ENCODE measurements at regions not wholly inside any gene's neighbourhood (a gene's known extent, or its start where the extent isn't known, plus 50 kb on each side); places are given as distances from the start of the nearest gene placed in this dataset.

DNA sequence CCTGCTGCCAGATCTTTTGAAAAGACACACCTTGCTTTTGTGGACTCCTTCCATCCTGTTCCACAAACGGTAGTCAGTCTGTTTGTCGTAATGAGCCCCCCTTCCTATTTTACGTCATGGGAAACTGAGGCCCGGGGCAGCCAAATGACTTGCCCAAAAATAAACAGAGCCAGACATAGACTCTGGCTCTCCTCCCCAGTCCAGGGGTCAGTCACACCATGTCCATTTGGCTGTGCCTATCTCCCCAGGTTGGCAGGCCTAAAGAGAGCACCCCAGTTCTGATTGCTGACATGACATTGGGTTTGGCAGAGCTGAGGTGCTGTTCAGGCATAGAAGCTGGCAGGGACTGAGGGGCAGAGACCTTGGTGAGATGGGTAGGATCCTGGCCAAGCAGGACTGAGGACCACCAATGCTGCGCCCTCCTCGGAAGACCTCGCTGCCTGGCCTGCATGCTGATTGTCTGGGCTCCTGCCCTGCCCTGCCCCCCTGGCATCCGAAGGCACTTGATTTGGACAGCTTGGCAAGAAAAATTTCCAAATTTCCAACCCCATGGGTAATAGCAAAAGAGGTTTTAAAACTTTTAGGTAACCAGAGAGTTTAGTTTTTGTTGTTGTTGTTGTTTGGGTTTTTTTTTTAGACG lies 335.4 kb downstream of the DYSF start:
- Histone ChIP-seq H3K4me3 (ENCODE audit: low read length) (no peak overlapping the region), H3K27ac (ENCODE audit: low read length) (no peak overlapping the region), H3K4me2 (ENCODE audit: low read length) (no peak overlapping the region), H3K36me3 (ENCODE audit: insufficient read depth, low read length) (no peaks in the 10 kb centered on the region), H3F3A (ENCODE audit: insufficient read depth, low read length, poor library complexity, severe bottlenecking) (no peaks in the 10 kb centered on the region), H3K27me3 (ENCODE audit: insufficient read depth, low read depth, low read length) (no peaks in the 10 kb centered on the region), H3K79me2 (replicated peaks; ENCODE audit: insufficient read depth, low read length) (no peaks in the 10 kb centered on the region), H4K20me1 (ENCODE audit: insufficient read depth) (no peaks in the 10 kb centered on the region), H3K9ac (ENCODE audit: low read length) (no peak overlapping the region), H3K9me3 (ENCODE audit: low read length) (no peaks in the 10 kb centered on the region), H3K9me2 (ENCODE audit: insufficient read depth, low read length) (no peaks in the 10 kb centered on the region), H2AFZ (ENCODE audit: low read depth, low read length) (no peak overlapping the region)
- TF ChIP-seq EP300 (conservative IDR thresholded peaks at IDR 0.05; ENCODE audit: poor library complexity, severe bottlenecking): no peak
- TF ChIP-seq MXI1 (conservative IDR thresholded peaks at IDR 0.05; ENCODE audit: poor library complexity, severe bottlenecking): no peak
- TF ChIP-seq, protein P1, sequence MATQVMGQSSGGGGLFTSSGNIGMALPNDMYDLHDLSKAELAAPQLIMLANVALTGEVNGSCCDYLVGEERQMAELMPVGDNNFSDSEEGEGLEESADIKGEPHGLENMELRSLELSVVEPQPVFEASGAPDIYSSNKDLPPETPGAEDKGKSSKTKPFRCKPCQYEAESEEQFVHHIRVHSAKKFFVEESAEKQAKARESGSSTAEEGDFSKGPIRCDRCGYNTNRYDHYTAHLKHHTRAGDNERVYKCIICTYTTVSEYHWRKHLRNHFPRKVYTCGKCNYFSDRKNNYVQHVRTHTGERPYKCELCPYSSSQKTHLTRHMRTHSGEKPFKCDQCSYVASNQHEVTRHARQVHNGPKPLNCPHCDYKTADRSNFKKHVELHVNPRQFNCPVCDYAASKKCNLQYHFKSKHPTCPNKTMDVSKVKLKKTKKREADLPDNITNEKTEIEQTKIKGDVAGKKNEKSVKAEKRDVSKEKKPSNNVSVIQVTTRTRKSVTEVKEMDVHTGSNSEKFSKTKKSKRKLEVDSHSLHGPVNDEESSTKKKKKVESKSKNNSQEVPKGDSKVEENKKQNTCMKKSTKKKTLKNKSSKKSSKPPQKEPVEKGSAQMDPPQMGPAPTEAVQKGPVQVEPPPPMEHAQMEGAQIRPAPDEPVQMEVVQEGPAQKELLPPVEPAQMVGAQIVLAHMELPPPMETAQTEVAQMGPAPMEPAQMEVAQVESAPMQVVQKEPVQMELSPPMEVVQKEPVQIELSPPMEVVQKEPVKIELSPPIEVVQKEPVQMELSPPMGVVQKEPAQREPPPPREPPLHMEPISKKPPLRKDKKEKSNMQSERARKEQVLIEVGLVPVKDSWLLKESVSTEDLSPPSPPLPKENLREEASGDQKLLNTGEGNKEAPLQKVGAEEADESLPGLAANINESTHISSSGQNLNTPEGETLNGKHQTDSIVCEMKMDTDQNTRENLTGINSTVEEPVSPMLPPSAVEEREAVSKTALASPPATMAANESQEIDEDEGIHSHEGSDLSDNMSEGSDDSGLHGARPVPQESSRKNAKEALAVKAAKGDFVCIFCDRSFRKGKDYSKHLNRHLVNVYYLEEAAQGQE (IDR thresholded peaks at IDR 0.05; ENCODE audit: borderline replicate concordance): no peak
- no peak for TF ChIP-seq SMC3 (conservative IDR thresholded peaks at IDR 0.05; ENCODE audit: poor library complexity)
- no peak for TF ChIP-seq RAD21 (conservative IDR thresholded peaks at IDR 0.05)
- TF ChIP-seq EZH2 (IDR thresholded peaks at IDR 0.05; ENCODE audit: borderline replicate concordance, insufficient read depth, low read length, poor library complexity, severe bottlenecking): no peak
- TF ChIP-seq POLR2AphosphoS5 (IDR thresholded peaks at IDR 0.05): no peak
- TF ChIP-seq TAF1 (IDR thresholded peaks at IDR 0.05; ENCODE audit: low read depth): no peak
- TF ChIP-seq, protein P2, sequence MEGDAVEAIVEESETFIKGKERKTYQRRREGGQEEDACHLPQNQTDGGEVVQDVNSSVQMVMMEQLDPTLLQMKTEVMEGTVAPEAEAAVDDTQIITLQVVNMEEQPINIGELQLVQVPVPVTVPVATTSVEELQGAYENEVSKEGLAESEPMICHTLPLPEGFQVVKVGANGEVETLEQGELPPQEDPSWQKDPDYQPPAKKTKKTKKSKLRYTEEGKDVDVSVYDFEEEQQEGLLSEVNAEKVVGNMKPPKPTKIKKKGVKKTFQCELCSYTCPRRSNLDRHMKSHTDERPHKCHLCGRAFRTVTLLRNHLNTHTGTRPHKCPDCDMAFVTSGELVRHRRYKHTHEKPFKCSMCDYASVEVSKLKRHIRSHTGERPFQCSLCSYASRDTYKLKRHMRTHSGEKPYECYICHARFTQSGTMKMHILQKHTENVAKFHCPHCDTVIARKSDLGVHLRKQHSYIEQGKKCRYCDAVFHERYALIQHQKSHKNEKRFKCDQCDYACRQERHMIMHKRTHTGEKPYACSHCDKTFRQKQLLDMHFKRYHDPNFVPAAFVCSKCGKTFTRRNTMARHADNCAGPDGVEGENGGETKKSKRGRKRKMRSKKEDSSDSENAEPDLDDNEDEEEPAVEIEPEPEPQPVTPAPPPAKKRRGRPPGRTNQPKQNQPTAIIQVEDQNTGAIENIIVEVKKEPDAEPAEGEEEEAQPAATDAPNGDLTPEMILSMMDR (IDR thresholded peaks at IDR 0.05; ENCODE audit: poor library complexity, severe bottlenecking): no peak

DNA sequence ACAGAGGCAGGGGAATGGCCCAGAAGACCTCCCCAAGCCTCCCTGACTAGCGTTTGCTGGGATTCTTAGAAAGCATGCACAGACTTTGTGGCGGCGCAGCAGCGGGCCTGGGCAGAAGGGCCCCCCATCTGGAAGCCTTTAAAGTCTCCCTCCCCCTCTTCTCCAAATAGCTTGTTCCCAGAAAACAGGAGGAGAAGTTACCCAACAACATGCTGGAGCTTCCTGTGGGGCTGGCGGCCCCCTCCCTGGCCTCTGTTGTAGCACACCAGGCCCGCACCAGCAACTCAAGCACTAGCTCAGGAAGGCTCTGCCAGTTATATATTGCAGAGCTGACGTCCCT lies 334.8 kb downstream of the DYSF start:
- H2AFZ ChIP-seq (ENCODE audit: low read depth, low read length): no peak overlapping the region

More for the DNA sequence above, 334.8 kb downstream of the DYSF start:
- H3F3A ChIP-seq (ENCODE audit: insufficient read depth, low read length, poor library complexity, severe bottlenecking): no peaks in the 10 kb centered on the region
- no peak overlapping the region for H3K9ac ChIP-seq (ENCODE audit: low read length)
- no peak overlapping the region for H3K27ac ChIP-seq (ENCODE audit: low read length)
- H3K27me3 ChIP-seq (ENCODE audit: insufficient read depth, low read depth, low read length): no peaks in the 10 kb centered on the region
- no peaks in the 10 kb centered on the region for H4K20me1 ChIP-seq (ENCODE audit: insufficient read depth)
- TF ChIP-seq, protein P2 (IDR thresholded peaks at IDR 0.05; ENCODE audit: poor library complexity, severe bottlenecking): no peak
- TF ChIP-seq EP300 (conservative IDR thresholded peaks at IDR 0.05; ENCODE audit: poor library complexity, severe bottlenecking): no peak
- no peak for TF ChIP-seq POLR2AphosphoS5 (IDR thresholded peaks at IDR 0.05)
- no peak for TF ChIP-seq SMC3 (conservative IDR thresholded peaks at IDR 0.05; ENCODE audit: poor library complexity)
- TF ChIP-seq EZH2 (IDR thresholded peaks at IDR 0.05; ENCODE audit: borderline replicate concordance, insufficient read depth, low read length, poor library complexity, severe bottlenecking): no peak
- no peak for TF ChIP-seq RAD21 (conservative IDR thresholded peaks at IDR 0.05)
- no peak for TF ChIP-seq TAF1 (IDR thresholded peaks at IDR 0.05; ENCODE audit: low read depth)
- TF ChIP-seq, protein P1 (IDR thresholded peaks at IDR 0.05; ENCODE audit: borderline replicate concordance): no peak
- TF ChIP-seq MXI1 (conservative IDR thresholded peaks at IDR 0.05; ENCODE audit: poor library complexity, severe bottlenecking): no peak
- H3K36me3 ChIP-seq (ENCODE audit: insufficient read depth, low read length): no peaks in the 10 kb centered on the region
- no peak overlapping the region for H3K4me3 ChIP-seq (ENCODE audit: low read length)
- no peaks in the 10 kb centered on the region for H3K9me2 ChIP-seq (ENCODE audit: insufficient read depth, low read length)
- H3K79me2 ChIP-seq (replicated peaks; ENCODE audit: insufficient read depth, low read length): no peaks in the 10 kb centered on the region
- no peaks in the 10 kb centered on the region for H3K9me3 ChIP-seq (ENCODE audit: low read length)
- no peak overlapping the region for H3K4me2 ChIP-seq (ENCODE audit: low read length)

Measured in neural cell (in vitro differentiated cells).